MCF 10A (cell line): ENCODE measurements at regions not wholly inside any gene's neighbourhood (a gene's known extent, or its start where the extent isn't known, plus 50 kb on each side); places are given as distances from the start of the nearest gene placed in this dataset.
A peak's percentile ranks its signal among the peaks of the same experiment; 100 is the strongest.

Experiments used
- BruUV-seq: library from RNA; stranded (reverse); fragments of 400-500 nt; replicated peaks from 2 replicates; lab custom pipeline; 2021; lab: Mats Ljungman, UMichigan
- CTCF ChIA-PET: fragments of 300-600 bp; sonication (Branson Sonifier 250); formaldehyde crosslinking; extraction: SDS; loops from one replicate; lab custom pipeline; 2021; ENCODE audit warnings: antibody characterized with exemption, inconsistent platforms; lab: Yijun Ruan, JAX
- POLR2A ChIA-PET: fragments of 300-600, 350-650 bp; sonication (Branson Sonifier 250); formaldehyde crosslinking; extraction: SDS; loops from one replicate; lab custom pipeline; 2020; ENCODE audit warnings: antibody characterized with exemption, inconsistent platforms; lab: Yijun Ruan, JAX
- DNase-seq: peaks from one replicate; pipeline ENCODE4 v3.0.0-alpha.2; 2018; ENCODE audit not compliant: unreplicated experiment
- H3K27ac Mint-ChIP-seq: one replicate; pipeline ENCODE4 v1.8.0; 2022; ENCODE audit warnings: mild to moderate bottlenecking, low read depth, mixed read lengths; ENCODE audit not compliant: unreplicated experiment
- H3K27me3 Mint-ChIP-seq: one replicate; pipeline ENCODE4 v1.8.0; 2022; ENCODE audit warnings: mixed read lengths; ENCODE audit not compliant: insufficient read depth, unreplicated experiment
- H3K36me3 Mint-ChIP-seq: one replicate; pipeline ENCODE4 v1.8.0; 2022; ENCODE audit warnings: mild to moderate bottlenecking, moderate library complexity, mixed read lengths; ENCODE audit not compliant: insufficient read depth, unreplicated experiment
- H3K4me1 Mint-ChIP-seq: one replicate; pipeline ENCODE4 v1.8.0; 2022; ENCODE audit warnings: mixed read lengths; ENCODE audit not compliant: insufficient read depth, unreplicated experiment
- H3K4me3 Mint-ChIP-seq: one replicate; pipeline ENCODE4 v1.8.0; 2022; ENCODE audit warnings: mild to moderate bottlenecking, moderate library complexity, mixed read lengths; ENCODE audit not compliant: unreplicated experiment
- H3K9me3 Mint-ChIP-seq: one replicate; pipeline ENCODE4 v1.8.0; 2022; ENCODE audit warnings: mixed read lengths; ENCODE audit not compliant: unreplicated experiment
- CTCF ChIP-seq: fragments of 200-600 bp; IDR thresholded peaks from one replicate; pipeline ENCODE4 v1.8.0; 2022; ENCODE audit warnings: antibody characterized with exemption, mild to moderate bottlenecking; ENCODE audit not compliant: unreplicated experiment
- intact Hi-C: fragments of 100-400 bp; cut with micrococcal nuclease; formaldehyde crosslinking; loops from 2 replicates; pipeline ENCODE4 v1.14.1; 2022

- peaks cover 22% of the 10 kb centered on the region for H3K4me1 Mint-ChIP-seq
- POLR2A ChIA-PET = no interaction called here
- peak overlapping the region; percentile 52 for H3K27ac Mint-ChIP-seq
- peak; percentile 85 for DNase-seq
- intact Hi-C loops = no loop called here
- no peak overlapping the region for H3K4me3 Mint-ChIP-seq
- H3K36me3 Mint-ChIP-seq = no peaks in the 10 kb centered on the region
- no peak for TF ChIP-seq CTCF
- peaks cover 10% of the 10 kb centered on the region for H3K9me3 Mint-ChIP-seq
- CTCF ChIA-PET = no interaction called here
- no peaks in the 10 kb centered on the region for H3K27me3 Mint-ChIP-seq
- BruUV-seq = no TSS peak
Measured at GRCh38 chr2:118721817-118722551, 125.5 kb downstream of the EN1 start.

- no peaks in the 10 kb centered on the region for H3K27me3 Mint-ChIP-seq
- no peaks in the 10 kb centered on the region for H3K36me3 Mint-ChIP-seq
- ChIA-PET CTCF (no interaction called here), POLR2A (no interaction called here)
- intact Hi-C loops = no loop called here
- no peak overlapping the region for H3K4me3 Mint-ChIP-seq
- no peak for TF ChIP-seq CTCF
- BruUV-seq = no TSS peak
- peaks cover 22% of the 10 kb centered on the region for H3K4me1 Mint-ChIP-seq
- peak overlapping the region; percentile 4 for H3K27ac Mint-ChIP-seq
- no peak for DNase-seq
- no peaks in the 10 kb centered on the region for H3K9me3 Mint-ChIP-seq
Measured at GRCh38 chr2:118720866-118721265, 126.6 kb downstream of the EN1 start.

GRCh38 chr2:118718921-118719320 lies 128.5 kb downstream of the EN1 start:
- POLR2A ChIA-PET = interaction anchor here (1.0 kb wide), 1 partner anchor 53 kb away, joined by 3 read pairs; no protein-coding TSS in a partner anchor

GRCh38 chr2:118716102-118716501 lies 131.3 kb downstream of the EN1 start:
- peaks cover 5% of the 10 kb centered on the region for H3K36me3 Mint-ChIP-seq
- ChIA-PET POLR2A (no interaction called here), CTCF (interaction anchor here (0.6 kb wide), 1 partner anchor 493 kb away, joined by 3 read pairs; no protein-coding TSS in a partner anchor)
- intact Hi-C loops = no loop called here
- H3K9me3 Mint-ChIP-seq = no peaks in the 10 kb centered on the region
- BruUV-seq = no TSS peak
- H3K27ac Mint-ChIP-seq = no peak overlapping the region
- no peak for DNase-seq
- no peaks in the 10 kb centered on the region for H3K27me3 Mint-ChIP-seq
- no peak overlapping the region for H3K4me3 Mint-ChIP-seq
- H3K4me1 Mint-ChIP-seq = no peaks in the 10 kb centered on the region
- TF ChIP-seq CTCF = no peak

More at GRCh38 chr2:118718921-118719320, 128.5 kb downstream of the EN1 start:
- H3K36me3 Mint-ChIP-seq = no peaks in the 10 kb centered on the region
- no peaks in the 10 kb centered on the region for H3K9me3 Mint-ChIP-seq
- CTCF ChIA-PET = interaction anchor here (0.7 kb wide), 1 partner anchor 292 kb away, joined by 3 read pairs; no protein-coding TSS in a partner anchor
- peaks cover 22% of the 10 kb centered on the region for H3K4me1 Mint-ChIP-seq
- no peaks in the 10 kb centered on the region for H3K27me3 Mint-ChIP-seq
- intact Hi-C loops = no loop called here
- BruUV-seq = no TSS peak
- H3K27ac Mint-ChIP-seq = no peak overlapping the region
- H3K4me3 Mint-ChIP-seq = no peak overlapping the region
- TF ChIP-seq CTCF = no peak
- DNase-seq = peak; percentile 31
